ENCODE measurements at regions not wholly inside any gene's neighbourhood (a gene's known extent, or its start where the extent isn't known, plus 50 kb on each side); places are given as distances from the start of the nearest gene placed in this dataset.
"Not testable (repeated sequence)": the region's sequence is repeated elsewhere in the genome, so short reads cannot be mapped to it uniquely, and the experiment has no call there.

GRCh38 chr5:166282939-166283338 is 2008.5 kb upstream of the WWC1 start:
- POLR2A ChIA-PET, result no interaction called here
- DNase-seq (no peak), ATAC-seq (no peak)
- no peak overlapping the region for H3K27ac Mint-ChIP-seq
- H3K27me3 Mint-ChIP-seq, result no peaks in the 10 kb centered on the region
- CTCF ChIA-PET, result no interaction called here
- TF ChIP-seq CTCF (IDR thresholded peaks at IDR 0.05), result no peak
- no peak overlapping the region for H3K4me3 Mint-ChIP-seq
- intact Hi-C loops (cut with micrococcal nuclease), result no loop called here
- H3K4me1 Mint-ChIP-seq (ENCODE audit: low read depth), result no peaks in the 10 kb centered on the region
- H3K9me3 Mint-ChIP-seq, result peaks cover 5% of the 10 kb centered on the region
- H3K36me3 Mint-ChIP-seq (ENCODE audit: low read depth), result no peaks in the 10 kb centered on the region

- intact Hi-C loops (cut with micrococcal nuclease), result no loop called here
- DNase-seq, result no peak
- Mint-ChIP-seq H3K27me3 (no peaks in the 10 kb centered on the region), H3K36me3 (ENCODE audit: low read depth) (no peaks in the 10 kb centered on the region), H3K4me3 (no peak overlapping the region), H3K27ac (no peak overlapping the region), H3K4me1 (ENCODE audit: low read depth) (no peaks in the 10 kb centered on the region), H3K9me3 (peaks cover 7% of the 10 kb centered on the region)
- ChIA-PET POLR2A (no interaction called here), CTCF (no interaction called here)
- no peak for TF ChIP-seq CTCF (IDR thresholded peaks at IDR 0.05)
- no peak for ATAC-seq
These were observed 2006.1 kb upstream of the WWC1 start for GRCh38 chr5:166285361-166285760.

DNA sequence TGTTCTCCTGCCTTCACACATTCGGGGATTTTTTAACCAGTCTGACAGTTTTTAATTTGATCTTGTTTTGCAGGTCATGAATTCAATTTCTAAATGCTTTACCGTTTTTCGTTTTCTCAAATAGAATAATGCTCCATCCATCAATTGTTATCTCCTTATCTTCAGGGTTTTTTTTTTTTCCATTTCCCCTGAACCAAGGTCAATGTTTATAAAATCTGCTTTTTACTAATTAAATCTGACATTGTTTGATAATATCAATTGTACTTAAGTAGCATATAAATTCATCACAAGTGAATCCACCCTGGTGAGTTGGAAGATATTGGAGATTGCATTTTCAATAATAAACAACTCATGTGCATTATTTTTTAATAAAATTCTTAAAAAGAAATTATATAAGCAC is 2004.6 kb upstream of the WWC1 start:
- no peaks in the 10 kb centered on the region for H3K36me3 Mint-ChIP-seq (ENCODE audit: low read depth)
- CTCF ChIA-PET, result no interaction called here
- no peak for TF ChIP-seq CTCF (IDR thresholded peaks at IDR 0.05)
- ATAC-seq (no peak), DNase-seq (no peak)
- POLR2A ChIA-PET, result no interaction called here
- no peak overlapping the region for H3K27ac Mint-ChIP-seq
- no peak overlapping the region for H3K4me3 Mint-ChIP-seq
- no peaks in the 10 kb centered on the region for H3K4me1 Mint-ChIP-seq (ENCODE audit: low read depth)
- peaks cover 11% of the 10 kb centered on the region for H3K9me3 Mint-ChIP-seq
- intact Hi-C loops (cut with micrococcal nuclease), result no loop called here
- no peaks in the 10 kb centered on the region for H3K27me3 Mint-ChIP-seq

DNA sequence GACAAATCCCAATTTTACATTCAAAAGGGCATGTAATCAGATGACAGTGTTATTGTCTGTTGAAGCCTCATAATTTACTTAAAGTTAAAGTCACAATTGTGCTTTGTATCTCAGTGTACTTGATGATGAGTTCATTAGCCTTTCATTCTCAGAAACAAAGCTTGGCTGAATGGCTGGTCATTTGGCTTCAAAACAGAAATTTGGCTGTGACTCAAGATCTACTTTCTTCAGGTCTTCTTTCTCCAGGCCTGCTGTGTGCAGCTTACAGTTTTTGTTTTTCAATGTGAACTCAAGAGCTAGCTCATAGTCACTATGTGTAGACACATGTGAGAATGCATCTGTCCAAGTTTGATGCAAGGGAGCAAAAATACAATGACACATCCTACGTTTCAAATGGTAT is 2003.6 kb upstream of the WWC1 start:
- intact Hi-C loops (cut with micrococcal nuclease), result no loop called here
- DNase-seq (no peak), ATAC-seq (no peak)
- Mint-ChIP-seq H3K4me3 (no peak overlapping the region), H3K4me1 (ENCODE audit: low read depth) (no peaks in the 10 kb centered on the region), H3K27me3 (no peaks in the 10 kb centered on the region), H3K9me3 (peaks cover 9% of the 10 kb centered on the region), H3K27ac (no peak overlapping the region), H3K36me3 (ENCODE audit: low read depth) (no peaks in the 10 kb centered on the region)
- POLR2A ChIA-PET, result no interaction called here
- CTCF ChIA-PET, result no interaction called here
- TF ChIP-seq CTCF (IDR thresholded peaks at IDR 0.05), result no peak

DNA sequence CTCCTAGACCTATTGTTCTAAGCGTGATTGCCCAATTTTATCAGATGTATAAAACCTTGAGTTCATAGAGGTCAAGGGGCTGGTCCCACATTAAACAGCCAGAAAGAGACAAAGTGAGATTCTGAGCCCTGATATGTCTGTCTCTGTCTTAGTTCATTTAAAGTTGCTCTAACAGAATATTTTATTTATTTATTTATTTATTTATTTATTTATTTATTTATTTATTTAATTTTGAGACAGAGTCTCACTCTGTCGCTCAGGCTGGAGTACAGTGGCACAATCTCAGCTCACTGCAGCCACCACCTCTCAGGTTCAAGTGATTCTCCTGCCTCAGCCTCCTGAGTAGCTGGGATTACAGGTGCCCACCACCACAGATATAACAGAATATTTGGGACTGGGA is 1999.6 kb upstream of the WWC1 start:
- H3K27ac Mint-ChIP-seq; POLR2A ChIA-PET; intact Hi-C loops (cut with micrococcal nuclease); H3K36me3 Mint-ChIP-seq (ENCODE audit: low read depth); H3K27me3 Mint-ChIP-seq; CTCF ChIA-PET; DNase-seq; H3K4me1 Mint-ChIP-seq (ENCODE audit: low read depth); ATAC-seq; H3K4me3 Mint-ChIP-seq: not testable (repeated sequence)
- H3K9me3 Mint-ChIP-seq, result peaks cover 13% of the 10 kb centered on the region

GRCh38 chr5:166293892-166294291 is 1997.6 kb upstream of the WWC1 start:
- intact Hi-C loops (cut with micrococcal nuclease), result no loop called here
- no peaks in the 10 kb centered on the region for H3K4me1 Mint-ChIP-seq (ENCODE audit: low read depth)
- H3K9me3 Mint-ChIP-seq, result peaks cover 14% of the 10 kb centered on the region
- H3K27ac Mint-ChIP-seq, result no peak overlapping the region
- CTCF ChIA-PET, result no interaction called here
- no peak for TF ChIP-seq CTCF (IDR thresholded peaks at IDR 0.05)
- no peaks in the 10 kb centered on the region for H3K27me3 Mint-ChIP-seq
- no peak overlapping the region for H3K4me3 Mint-ChIP-seq
- no peak for ATAC-seq
- H3K36me3 Mint-ChIP-seq (ENCODE audit: low read depth), result no peaks in the 10 kb centered on the region
- DNase-seq, result no peak
- POLR2A ChIA-PET, result no interaction called here

Measured in activated CD8-positive, alpha-beta T cell treated with anti-CD3 and anti-CD28 coated beads for 36 hours (primary cell).